CD4-positive, alpha-beta T cell treated with Interleukin-2 at 100 ng/mL for 4 hours (primary cell): ENCODE measurements at regions not wholly inside any gene's neighbourhood (a gene's known extent, or its start where the extent isn't known, plus 50 kb on each side); places are given as distances from the start of the nearest gene placed in this dataset.
"Not testable (repeated sequence)": the region's sequence is repeated elsewhere in the genome, so short reads cannot be mapped to it uniquely, and the experiment has no call there.

Experiments used
- DNase-seq: peaks from one replicate; pipeline ENCODE4 v3.0.0-alpha.2; 2020; ENCODE audit warnings: low spot score

DNA sequence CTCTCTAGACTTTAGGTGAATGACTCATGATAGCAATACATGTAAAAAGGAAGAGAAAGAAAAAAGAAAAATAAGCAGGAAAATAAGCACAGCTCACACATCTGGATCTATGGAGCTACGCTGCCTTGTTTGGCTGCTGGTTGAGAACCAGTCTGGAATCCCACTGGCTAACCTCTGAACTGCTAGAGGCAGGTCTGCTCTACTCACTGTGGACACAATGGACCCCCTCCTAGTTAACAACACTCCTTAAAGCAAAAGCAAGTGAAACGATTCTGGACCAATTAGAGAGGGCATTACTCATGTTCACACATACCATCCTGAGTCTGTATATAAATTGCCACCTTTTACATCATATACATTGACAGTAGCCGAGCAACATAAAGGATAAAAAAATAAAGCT is 383.2 kb upstream of the FLRT2 start:
- DNase-seq, result no peak

DNA sequence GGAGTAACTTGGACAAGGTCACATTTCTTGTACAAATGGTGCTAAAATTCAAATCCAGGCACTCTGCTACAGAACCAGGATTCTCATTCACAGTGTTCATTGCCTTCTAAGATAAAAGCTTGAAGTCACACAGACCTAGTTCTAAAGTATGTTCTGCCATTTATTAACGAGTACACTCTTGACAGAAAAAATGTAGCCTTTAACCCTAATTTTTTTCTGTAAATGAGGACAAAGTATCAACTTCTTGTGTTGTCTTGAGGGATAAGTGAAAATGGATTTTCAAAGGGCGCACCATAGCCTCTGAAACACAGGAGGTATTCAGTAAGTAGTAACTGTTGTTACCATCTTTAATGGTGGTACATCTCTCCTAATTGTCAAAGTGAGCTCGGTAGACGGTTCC is 379.8 kb upstream of the FLRT2 start:
- DNase-seq, result no peak

DNA sequence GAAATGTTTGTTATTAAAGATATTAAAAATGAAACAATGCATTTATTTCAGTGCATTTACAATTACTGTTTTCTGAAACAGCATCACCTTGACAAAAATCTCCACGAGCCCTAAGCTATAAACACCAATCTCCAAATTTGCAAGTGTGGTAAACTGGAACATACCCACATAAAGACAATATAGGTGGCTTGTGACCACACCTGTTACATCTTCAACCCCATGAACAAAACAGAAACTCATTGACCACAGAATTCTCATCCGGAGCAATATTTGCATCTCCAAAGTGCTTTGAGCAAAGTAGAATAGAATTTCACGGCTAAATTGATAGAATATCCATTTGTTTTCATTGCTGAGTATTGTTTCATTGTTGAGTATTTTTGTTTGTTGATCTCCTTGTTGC is 375.2 kb upstream of the FLRT2 start:
- no peak for DNase-seq

DNA sequence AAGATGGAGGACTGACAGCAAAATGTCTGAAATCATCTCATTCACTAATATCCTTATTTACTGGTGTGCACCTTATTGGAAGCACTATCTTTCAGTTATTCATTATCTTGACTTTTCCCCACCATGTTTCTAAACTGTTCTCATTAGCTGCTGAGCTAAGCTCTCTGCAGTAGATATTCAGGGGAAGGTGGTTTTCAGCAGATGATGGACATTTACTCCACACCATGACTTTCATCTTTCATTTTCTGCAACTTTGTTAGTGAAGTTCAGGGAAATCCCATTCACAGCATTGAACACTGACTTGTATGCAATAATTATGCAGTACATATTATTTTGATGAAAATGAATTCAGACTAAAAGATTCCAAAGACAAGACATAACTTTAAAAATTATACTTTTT is 373.6 kb upstream of the FLRT2 start:
- DNase-seq, result no peak

DNA sequence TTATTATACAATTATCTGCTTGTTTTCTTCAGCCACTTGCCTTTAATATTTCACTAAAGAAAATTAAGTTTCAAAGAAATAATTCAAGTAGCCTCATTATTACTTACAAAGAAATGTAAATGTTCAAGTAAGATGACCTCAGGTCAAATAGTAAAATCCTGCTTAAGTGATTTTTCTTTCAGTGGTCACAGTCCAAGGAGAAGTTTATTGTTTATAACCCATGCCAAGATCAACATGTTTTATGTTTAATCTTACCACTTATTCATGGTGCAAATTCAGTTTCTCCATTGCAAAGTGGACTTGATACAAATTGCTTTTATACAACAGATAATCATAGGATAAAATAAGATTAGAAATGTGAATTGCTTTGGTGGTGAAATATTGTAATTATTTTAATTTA is 370.2 kb upstream of the FLRT2 start:
- DNase-seq, result no peak

DNA sequence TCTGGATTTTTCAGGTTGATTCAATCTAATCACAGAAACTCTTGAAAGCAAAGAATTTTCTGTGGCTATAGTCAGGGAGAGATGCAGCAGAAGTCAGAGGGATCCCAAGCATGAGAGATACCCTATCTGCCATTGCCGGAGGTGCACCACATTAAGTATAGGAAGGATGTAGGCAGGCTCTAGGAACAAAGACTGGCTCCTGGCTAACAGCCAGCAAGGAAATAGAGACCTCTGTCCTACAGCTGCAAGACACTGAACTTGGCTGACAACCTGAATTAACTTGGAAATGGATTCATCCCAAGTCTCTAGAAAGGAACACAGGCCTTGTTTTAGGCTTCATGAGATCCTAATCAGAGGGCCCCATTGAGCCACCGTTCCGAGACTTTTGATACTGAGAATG is 364.9 kb upstream of the FLRT2 start:
- DNase-seq, result no peak

DNA sequence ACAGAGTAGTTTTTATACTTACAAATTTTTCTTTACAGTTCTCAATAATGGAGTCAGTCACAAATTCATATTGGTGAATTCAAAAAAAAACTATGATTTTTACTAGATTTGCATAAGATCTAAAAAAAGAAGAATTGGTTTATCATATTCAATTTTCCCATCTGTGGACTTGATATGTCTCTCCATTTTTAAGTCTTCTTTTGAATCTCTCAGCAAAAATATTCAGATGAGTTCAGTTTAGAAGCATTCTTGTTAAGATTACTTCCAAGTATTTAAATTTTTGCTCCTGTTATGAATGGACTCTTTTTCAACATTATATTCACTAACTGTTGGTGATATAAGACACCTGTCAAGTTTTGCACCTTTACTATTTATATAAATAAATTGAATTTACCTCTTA is 360.6 kb upstream of the FLRT2 start:
- no peak for DNase-seq

DNA sequence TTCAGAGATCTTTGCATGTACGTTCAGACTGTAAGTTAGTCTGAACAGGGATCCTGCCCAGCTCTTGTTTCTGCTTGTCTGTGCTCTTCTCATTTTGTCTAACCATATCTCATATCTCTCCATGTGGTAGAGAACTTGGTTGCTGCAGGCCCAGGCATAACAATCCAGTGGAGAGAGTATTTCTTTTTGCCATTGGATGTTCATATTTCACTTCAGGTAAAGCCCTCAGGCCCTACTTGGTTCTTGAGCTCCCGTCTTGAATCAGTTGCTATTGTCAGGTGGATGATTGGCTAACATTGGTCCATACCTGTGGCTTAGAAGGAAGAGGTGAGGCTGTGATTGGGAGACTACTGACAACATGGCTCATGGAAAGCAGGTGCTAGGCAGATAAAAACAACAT is 357.7 kb upstream of the FLRT2 start:
- no peak for DNase-seq

DNA sequence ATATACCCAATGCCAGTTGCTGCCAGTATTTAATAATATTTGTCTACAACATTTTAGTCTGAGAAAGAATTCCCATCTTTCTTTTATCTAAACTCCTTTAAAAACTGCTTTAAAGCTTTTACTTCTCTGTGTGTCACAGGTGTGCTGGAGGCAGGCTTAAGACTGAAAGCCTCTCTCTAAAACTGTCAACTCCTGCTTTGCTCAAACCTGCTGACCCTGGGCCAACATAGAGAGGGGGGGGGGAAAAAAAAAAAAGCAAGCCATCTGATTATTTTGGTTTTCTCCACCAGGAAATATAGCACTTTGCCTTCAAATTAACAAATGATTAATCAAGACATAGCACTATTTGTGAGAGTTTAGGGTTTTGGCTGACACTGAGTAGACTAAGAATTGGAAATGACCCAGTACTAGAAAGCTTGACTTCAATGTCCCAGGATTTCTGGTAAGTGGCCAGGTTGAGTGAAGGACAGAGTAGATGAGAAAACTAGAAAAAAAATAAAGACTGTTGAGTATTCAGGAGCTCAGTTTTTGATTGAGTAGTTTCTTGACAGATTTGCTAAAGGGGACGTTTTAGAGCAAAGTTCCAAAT is 357.0 kb upstream of the FLRT2 start:
- no peak for DNase-seq

DNA sequence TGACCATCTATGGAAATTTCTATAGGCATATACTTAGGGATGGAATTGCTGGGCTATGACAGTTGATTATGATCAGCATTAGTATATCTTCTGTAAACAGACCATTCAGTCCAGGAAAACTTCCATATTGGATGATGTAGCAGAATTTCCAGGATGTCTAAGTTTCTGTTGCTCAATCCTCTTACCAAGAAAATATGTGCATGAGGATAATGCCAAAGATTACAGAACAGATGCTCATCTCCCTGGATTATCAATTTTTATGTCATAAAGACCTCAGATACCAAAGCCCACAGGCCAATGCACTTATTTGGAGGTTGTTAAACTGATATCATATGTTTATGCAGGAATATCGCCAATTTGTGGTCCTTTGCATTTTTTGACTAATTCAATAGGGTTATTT is 354.4 kb upstream of the FLRT2 start:
- no peak for DNase-seq

DNA sequence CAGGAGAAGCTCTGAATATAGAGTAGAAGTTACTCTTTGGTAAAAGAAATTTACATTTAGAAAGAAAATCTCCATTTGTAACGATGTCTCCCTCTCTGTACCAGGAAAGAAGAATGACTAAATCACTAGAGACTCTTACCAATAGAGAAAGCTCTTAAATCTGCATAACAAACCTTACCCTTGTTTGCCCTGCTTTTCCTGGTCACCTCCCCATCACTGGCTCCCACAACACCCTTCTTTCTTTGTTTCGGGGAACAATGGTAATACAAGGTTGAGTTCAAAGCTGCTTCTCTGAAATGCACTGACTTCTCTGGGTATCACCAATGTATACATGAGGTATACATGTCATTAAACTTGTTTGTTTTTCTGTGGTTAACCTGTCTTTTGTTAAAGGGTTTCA is 351.1 kb upstream of the FLRT2 start:
- DNase-seq, result no peak

DNA sequence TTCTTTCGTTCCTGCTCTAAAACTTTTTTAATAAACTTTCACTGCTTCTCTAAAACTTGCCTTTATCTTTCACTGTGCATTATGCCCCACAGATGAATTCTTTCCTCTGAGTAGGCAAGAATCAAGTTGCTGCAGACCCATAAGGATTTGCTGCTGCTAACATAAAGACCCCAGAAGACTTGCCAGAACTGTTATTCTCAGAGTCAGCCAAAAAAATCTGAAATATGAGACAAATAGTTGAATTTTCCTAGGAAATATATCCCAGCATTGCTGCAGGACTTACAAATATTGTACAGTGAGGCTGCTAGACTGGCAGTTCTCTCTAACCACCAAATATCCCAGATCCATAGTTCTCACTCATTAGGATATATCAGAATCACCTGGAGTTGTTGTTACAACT is 349.1 kb upstream of the FLRT2 start:
- DNase-seq, result no peak

DNA sequence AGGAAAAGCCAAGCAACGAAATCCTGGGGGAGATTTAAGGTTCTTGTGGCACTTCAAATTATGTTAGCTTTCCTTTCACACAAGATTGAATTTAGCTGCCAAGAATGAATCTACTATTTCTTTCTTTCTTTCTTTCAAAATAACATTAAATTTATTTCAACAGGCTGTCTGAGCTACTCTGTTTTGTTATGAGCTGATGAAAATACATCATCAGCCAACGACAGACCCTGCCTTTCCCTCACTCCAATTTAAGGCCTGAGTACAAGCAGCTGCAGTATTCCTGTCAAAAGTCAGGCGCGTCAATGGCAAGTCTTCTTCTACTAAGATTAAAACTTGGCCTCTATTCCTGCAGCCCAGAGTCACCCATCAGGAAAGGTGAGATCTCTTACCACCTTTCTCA is 347.7 kb upstream of the FLRT2 start:
- no peak for DNase-seq

DNA sequence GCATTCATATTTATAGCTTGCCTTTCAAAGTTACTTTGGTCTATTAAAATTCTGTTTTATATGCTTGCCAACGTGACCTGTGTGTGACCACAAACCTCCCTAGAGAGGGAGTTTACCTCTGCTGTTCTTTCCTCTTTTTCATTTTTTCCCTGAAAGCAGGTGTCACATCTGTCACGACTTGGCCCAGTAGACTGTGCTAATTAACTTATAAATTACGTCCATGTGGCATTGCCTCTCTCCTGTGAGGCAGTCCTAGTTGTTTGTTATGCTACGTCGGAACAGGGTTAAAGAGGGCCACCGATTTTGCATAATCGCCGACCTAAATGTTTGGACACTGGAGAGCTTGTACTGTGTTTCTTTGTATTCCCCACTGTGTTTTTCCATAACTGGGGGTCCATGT is 343.9 kb upstream of the FLRT2 start:
- DNase-seq, result no peak

DNA sequence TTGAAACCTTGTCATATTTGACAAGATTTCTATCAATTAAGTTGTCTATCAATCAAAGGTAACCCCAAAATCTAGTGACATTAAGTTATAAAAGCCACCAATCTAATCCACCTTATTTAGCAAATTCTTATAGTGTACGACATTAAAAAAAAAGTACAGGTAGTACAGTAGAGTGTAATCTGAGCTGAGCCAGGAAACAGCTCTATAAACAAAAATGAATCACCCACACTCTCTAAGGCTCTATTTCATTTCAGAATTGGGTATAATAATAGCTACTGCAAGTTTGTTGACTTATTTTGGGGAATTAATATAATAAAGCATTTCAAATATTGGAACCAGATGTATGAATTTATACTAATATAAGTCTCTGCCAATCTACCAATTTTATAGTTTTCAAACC is 342.4 kb upstream of the FLRT2 start:
- no peak for DNase-seq

DNA sequence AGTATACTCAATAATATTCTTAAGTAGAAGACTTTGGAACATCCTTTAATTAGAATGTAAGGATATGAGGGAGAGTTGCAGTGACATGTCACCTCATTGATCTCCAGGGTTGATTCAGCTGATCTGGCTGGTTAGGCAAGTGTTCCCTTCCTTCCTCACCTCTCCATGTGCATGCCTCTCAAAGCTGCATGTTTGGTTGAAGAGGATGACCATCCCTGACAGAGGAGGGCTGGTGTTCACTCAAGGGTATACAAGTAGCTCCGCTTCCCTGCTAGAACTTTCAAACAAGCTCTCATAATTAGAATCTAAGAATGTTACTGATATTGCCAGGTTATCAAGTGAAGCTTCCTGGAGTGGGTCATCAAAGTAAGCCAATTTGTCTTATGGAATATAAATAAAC is 341.1 kb upstream of the FLRT2 start:
- DNase-seq, result no peak

DNA sequence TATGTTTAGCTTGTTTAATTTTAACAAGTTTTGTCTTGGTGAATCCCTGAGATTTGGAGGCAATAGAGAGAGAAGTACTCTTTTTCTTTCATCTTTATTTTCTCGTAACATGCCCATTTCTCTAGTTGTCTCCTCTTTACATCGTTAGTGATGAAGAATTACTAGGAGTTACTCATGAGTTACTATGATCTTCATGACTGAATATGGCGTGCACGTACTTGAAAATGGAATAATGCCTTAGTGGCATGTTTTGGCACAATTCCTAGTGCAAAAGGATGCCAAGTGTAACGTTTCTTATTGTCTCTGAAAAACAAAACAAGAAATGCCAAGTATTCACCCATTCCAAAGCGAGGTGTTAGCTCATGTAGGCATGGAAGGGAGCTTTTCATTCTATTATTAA is 340.7 kb upstream of the FLRT2 start:
- not testable (repeated sequence) for DNase-seq

DNA sequence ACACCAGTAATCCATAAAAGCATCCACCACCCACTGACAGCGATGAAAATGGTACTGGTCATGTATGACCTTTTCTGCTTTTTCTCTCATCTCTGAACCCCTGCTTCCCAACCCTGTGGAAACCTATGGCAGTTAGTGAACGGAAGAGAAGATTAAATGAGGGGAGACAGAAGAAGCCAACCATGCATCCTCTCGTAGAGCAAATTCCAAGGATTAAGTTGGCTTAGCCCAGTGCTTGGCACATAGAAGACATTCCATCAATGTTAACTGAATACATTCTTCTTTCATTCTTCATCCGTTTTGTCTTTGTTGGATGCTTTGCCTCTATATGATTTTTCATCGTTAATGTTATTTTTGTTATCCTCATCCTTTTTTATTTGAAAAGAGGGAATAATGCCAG is 339.7 kb upstream of the FLRT2 start:
- DNase-seq, result no peak

DNA sequence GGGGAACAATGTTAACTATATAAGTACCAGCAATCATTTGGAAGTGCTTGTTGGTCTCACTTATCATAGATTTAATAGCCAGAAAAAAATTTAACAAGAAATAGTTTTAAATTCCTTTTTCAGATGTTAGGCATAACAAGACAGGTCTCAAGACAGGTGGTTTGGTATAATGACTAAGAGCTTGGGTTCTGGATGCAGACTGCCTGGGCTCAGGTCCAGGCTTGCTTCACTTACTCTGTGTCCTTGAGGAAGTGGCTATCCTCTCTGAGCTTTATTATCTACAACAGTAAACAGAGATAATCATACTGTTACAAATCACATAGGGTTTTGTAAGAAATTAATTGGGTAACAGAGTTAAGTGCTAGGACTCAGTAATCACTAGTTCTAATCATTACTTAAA is 338.0 kb upstream of the FLRT2 start:
- DNase-seq, result no peak

DNA sequence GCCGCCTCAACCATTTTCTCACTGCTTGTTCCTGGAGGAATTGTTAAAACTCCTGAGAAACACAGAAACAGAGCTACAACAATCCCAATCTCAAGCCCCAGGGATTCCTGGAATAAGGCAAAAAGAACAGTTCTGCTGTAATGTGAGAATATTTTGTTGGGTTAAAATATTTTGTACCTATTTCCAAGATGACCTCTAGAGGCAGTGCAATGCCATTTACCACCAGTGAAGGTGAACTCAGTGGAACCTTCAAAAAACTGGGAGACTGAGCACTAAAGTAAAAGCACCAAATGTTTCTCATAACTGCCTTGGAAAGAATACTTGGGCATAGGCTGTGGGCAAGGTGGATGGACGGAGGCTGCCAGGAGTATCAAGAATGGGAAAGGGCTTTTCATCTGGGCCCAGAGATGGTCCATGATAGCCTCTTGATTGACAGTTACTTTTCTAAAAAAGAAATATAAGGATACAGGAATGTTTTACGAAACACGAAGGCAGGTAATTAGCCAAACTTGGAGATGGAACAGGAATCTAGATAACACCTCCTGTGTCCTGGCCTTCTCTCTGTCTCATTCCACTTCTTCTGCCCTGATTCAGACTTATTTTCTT is 334.0 kb upstream of the FLRT2 start:
- no peak for DNase-seq

DNA sequence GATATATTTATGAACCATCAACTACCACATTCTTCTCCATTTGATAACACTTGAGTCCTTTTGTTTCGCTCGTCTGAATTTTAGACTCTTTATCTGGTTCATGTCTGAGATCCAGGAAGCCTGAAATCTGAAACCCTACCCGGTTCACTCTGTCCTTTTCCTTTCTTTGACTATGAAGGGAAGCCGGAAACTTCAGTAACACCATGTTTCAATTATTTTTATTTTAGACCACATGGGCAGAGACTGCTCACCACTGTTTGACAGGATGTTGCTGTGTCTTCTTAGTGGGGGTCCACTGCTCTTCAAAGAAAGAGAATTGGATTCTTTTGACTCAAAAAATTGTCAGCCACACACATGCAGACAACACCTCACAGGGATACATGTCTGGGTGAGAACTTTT is 331.9 kb upstream of the FLRT2 start:
- DNase-seq, result no peak

DNA sequence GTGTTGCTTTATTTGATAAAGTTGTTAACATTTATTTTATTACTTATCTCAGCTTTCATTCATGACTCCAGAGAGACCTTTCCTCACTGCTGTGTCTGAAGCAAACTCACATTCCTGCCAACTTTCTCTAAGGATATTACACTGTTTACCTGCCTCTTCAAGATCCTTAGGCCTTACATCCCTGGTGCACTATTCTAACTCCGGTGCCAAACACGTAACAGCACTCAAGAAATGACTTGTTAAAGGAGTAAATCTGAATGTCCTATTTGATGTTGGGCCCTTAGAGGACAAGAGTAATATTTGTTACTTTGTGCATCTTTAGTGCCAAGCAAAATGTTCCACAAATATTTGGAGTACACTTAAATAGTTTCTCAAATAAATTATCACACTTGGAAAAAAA is 324.1 kb upstream of the FLRT2 start:
- no peak for DNase-seq

DNA sequence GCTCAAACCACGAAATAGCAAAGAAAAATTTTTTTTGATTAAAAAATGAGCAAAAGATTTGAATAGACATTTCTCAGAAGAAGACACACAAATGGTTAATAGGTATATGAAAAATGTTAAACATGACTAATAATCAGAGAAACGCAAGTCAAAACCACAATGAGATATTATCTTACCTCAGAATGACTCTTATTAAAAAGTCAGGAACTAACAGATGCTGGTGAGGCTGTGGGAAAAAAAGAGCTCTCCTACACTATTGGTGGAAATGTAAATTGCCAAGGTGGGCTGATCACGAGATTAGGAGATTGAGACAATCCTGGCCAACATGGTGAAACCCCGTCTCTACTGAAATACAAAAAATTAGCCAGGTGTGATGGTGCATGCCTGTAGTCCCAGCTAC is 315.5 kb upstream of the FLRT2 start:
- no peak for DNase-seq

DNA sequence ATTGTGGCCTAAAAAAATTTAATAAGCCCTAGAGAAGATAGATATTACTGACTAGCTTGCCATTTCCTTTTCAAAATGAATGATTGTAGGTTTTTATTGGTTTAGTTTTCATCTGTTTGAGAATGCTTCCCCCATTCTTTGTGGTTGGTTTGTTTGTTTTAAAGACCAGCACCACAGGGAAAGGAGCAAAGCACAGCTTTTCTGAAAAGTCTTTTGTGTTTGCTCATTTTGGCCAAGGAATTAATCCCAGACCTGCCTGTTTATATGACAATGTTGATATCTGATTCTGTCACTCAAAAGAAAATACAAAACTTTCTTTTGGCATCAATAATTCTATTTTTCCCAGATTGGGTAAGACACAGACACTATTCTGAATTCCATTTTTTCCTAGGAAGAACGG is 312.5 kb upstream of the FLRT2 start:
- DNase-seq, result no peak

DNA sequence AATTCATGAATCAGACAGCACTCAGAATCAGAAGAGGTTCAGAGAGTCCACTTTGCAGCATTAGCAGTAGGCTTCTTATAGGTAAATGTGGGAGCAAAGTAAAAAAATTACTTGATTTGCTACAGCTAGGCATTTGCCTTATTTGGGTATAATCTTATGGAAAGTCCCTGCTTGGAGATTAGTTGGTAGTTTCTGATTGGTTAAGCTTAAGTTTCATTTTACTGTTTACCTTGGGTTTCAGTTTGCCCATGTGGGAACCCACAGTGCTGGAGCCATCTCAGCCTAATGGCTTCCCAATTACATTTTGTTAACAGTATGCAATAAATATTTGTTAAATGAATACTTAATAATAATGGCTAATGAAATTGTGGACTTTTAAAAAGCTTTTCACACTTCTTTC is 311.0 kb upstream of the FLRT2 start:
- DNase-seq, result no peak
